ENCODE measurements at regions not wholly inside any gene's neighbourhood (a gene's known extent, or its start where the extent isn't known, plus 50 kb on each side); places are given as distances from the start of the nearest gene placed in this dataset.
"Not testable (repeated sequence)": the region's sequence is repeated elsewhere in the genome, so short reads cannot be mapped to it uniquely, and the experiment has no call there.

DNA sequence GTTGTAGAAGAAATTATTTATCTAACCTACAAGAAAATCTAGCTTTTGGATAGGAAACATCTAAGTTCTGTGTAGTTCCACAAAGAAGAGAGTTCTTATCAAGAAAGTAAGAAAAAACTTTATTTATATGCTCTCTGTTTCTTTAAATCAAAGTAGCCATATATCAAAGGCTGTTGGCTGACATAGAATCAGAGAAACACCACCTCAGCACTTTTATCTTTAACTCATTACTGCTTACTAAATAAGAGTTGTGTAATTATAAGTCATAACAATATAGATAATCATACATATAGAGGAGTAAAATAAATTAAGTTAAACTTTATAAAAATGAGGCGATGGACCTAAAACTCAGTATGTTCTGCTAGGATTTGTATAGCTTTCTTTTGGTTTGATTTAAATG lies 570.6 kb downstream of the PCDH17 start:
- no peak for ATAC-seq
- no peak for DNase-seq

DNA sequence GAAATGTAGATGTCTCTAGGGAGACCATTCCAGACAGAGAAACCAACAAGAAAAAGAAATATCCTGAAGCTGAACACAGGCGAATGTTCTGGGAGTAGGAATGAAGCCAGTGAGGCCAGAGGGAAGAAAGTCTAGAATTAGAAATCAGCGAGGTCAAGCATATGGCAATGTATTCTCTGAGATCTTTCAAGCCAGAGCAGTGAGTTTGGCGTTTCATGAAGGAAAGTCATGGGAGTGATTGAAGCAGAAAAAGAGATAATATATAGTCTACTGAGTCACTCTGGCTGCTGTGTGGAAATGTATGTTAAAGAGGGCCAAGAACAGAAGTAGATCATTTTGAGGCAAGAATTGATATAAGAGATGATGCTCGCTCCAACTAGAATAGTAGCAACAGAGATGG lies 576.0 kb downstream of the PCDH17 start:
- DNase-seq = no peak
- ATAC-seq = no peak

DNA sequence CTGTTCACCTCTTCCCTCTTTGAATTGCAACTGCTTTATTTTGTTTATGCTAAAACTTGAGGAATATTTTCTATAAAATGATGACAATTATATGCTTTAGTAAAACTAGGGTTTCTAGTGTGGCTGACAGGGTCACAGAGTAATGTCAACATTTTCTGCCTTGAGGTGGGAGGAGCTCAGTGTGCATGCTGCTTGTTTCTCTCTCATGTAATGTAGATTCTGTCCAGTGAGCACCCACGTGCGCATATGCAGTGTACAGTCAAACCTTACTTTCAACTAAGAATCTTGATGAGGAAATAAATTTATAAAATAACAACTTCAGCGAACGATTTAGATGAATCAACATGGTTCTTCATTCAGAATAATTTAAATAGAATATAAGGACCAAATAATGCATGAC lies 603.9 kb downstream of the PCDH17 start:
- ATAC-seq (no peak), DNase-seq (no peak)

DNA sequence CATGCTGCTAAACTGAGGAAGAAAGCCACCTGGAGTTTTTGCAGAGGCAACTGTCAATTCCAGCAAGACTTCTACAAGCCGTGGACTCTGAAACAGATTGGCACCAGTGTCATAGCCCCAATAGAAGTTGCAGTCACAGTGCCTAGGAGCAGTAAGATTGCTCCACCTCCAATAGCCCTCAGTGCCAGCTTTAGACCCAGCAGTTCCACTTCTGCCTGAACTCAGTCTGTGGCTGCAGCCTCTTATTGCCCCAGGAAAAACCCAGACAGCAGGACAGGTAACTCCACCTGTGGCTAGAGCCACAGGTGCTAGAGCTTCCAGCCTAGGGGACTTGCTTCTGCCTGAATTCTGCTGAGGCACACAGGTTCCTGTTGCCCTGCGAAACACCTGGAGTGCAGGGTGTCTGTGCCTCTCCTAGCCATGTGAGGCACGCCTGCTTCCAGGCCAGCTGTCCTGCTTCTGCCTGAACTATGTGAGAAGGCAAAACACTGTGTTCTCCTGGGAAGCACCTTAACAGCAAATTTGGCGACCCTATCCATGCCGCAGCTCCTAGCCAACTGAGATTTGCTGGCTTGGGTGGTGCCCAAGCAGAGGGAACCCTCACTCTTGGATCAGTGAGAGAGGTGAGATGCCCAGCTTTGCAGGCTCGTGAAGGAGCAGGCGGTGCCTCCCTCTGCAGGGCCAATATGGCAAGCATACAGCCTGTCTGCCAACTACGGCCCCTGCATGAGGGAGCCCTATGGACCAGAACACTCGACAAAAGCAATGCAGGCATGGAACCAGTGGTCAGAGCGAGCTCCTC lies 607.6 kb downstream of the PCDH17 start:
- ATAC-seq (no peak), DNase-seq (no peak)

DNA sequence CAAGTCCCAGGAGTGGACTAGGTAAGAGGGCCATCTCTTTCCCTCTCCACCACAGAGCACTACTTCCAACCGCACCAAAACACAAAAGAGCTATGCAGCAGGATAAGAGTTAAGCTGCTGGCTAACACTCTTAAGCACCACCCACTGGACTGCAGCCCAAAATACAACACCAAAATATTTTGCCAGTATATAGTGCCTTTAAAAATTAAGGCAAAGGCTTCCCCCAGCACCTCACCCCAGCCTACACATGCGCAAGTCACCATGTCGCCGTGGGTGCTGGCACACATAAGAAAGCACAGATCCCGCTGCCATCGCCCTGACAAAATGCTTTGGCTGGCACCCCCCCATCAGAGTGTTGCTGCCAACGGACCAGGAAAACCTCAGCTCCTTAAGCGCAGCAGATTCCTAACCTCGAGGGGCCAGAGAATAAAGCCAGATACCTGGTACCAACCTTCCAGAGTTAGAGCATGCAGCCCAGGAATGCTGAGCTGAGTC lies 608.3 kb downstream of the PCDH17 start:
- ATAC-seq = no peak

DNA sequence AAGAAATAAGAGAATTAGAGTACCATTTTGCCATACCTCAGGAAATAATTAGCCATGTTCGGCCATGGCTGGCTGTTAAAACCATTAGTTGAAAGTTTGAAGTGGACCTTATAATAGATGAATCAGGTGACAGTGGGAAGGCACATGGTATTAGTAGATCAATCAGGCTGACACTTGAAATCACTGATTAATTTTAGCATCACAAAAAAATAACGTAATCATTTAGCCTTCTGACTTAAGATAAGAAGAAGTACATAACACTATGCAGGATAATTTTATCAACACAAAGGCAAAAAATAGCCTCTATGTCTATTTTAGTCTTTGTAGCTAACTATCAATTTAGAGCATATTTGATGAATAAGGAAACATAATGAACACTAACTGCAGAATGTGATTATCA lies 615.5 kb downstream of the PCDH17 start:
- ATAC-seq (no peak), DNase-seq (no peak)

More for the DNA sequence above, 608.3 kb downstream of the PCDH17 start:
- DNase-seq = no peak

DNA sequence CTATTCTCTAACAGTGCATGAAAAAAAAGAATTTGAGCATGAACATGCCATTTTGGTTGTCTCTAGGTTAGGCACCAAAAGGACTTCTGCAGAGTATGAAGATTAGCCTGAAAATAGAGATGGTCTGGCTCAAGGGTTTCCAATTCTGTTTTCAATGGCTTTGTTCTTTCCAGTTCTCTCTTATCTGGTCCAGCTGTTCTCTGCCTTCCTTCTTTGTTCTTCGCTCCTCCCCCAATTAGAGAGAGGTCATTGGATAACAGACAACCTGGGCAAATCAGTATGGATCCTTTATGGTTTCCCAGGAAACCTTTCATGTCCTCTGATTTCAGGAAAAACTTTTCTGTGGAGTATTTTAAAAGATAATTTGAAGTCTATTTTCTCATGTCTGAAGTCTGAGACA lies 623.4 kb downstream of the PCDH17 start:
- ATAC-seq (no peak), DNase-seq (no peak)

DNA sequence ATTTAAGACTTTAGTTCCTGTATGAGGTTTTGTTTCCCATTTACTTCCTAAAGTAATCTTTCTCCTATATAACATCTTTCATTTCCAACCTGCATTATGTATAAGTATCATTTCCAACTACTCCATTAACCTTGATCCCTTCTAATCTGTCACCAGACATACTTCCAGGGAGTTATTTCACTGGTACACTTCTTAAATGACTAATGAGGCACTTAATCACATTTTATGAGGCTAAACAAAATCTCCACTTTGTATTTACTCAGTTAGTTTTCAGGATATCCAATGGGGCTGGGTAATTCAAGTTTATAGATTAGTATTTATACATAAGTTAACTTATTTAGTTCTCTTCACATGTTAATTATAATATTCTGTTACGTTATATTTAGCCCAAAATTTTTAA lies 634.7 kb downstream of the PCDH17 start:
- DNase-seq (no peak), ATAC-seq (no peak)

DNA sequence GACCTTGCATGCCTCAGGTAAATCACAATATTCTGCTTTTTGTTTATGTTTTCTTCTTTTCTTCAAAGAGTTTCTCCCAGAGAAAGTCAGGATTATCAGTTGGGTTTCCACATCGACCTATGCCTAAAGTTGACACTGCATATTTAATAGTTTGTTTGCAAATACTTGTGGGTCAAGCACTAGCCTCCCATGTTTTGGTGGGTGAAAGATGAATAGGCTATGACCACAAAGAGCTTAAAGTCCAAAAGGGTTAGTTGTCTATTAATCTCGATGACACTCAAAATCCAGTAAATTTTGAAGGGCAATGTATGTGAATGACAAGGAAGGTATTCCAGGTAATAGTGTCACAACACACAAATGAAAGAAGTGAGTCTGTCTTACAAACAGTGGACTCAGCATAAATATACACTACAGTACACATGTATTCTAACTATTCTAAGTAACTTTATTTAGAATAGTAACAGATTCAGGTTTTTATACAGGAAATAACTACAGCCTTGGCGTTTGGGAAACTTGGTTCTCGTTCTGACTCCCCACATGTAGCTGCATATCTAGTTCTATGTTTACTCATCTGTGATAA lies 667.1 kb downstream of the PCDH17 start:
- ATAC-seq (no peak), DNase-seq (no peak)

DNA sequence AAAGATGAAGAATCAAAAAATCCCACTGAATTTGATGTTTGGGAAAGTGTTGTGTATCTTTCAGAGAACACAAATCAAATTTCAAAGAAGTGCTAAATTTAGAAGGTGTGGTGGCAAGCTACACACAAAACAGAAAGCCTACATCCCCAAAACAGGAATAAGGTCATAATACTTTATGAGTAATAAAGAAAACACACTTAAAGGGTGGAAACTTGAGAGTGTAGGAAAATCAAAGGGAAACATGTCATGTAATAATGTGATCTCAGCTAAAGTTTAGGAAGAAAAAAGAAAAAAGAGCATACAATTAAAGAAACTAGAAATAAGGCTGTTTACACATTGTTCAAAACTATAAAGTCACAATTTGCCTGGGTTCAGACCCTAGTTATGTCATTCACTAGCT lies 668.7 kb downstream of the PCDH17 start:
- ATAC-seq = no peak
- no peak for DNase-seq

DNA sequence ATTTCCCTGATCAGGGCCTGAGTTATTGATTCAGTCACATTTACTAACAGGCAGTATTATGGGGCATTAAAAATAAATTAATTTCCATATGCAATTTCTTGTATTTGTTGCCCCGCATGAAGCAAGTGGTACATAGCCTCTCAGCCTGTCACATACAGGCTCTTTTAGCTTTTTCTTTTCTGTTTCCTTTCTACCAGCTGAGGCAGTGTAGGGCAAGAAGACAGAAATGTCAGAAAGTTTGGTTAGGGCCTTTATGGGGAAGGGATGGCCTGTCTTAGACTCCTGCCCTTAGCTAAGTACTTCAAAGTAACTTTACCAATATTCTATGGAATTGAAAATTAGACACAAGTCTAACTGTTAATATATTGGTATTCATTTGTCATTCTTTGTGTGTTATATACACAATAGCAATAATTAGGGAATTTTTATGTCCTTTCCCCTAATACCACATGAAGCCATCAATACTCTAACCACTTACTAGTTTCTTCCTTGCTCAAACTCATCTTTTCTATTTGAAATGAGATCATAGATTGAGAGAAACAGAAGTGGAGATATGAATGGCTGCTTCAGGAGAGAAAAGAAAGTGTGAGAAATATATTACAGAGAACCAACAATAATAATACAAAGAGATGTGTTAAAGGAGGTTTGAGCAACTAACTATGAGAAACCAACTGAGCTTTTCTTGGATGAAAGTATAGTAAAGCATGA lies 669.6 kb downstream of the PCDH17 start:
- ATAC-seq (no peak), DNase-seq (no peak)

DNA sequence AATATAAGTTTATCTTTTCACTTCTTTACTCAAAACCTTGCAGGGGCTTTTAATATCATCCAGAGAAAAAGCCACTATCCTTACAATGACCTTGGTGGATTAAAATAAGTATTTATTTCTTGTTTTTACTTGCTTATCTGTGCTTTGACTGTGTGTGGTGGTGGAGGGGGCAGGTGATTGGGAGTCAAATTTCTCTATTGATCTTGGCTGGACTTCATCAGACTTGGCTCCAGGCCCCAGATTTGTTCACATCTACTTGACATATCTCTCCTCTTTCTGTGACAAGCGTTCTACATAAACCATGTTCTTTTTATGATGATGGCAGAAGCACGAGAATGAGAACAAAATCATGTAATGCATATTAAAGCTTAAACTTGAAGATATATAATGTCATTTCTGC lies 670.8 kb downstream of the PCDH17 start:
- ATAC-seq (no peak), DNase-seq (no peak)

DNA sequence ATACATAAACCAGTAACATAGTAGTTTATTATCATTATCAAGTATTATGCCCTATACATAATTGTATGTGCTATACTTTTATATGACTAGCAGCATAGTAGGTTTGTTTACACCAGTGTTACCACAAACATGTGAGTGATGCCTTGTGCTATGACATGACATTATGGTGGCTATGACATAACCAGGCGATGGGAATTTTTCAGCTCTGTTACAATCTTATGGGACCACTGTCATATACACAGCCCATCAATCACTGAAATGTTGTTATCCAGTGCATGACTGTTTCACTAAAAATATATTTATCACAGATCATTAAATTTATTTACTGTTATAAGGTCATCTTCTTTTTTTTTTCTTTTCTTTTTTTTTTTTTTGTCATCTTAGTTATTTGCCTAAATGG lies 674.5 kb downstream of the PCDH17 start:
- ATAC-seq (no peak), DNase-seq (no peak)

DNA sequence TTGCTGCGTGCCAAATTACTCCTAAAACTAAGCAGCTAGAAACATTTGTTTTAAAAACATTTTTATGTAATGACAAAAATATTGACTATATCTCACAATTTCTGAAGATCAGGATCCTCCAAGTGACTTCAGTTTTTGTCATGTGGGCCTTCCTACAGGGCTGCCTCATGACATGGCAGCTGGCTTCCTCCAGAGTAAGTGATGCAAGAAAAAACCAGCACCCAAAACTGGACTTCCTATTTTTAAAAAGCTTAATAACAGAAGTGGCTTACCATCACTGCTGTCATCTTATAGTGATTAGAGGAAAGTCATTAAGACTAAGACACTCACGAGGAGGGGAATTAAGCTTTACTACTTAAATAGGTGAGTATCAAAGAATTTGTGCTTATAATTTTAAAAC lies 681.7 kb downstream of the PCDH17 start:
- DNase-seq (no peak), ATAC-seq (no peak)

DNA sequence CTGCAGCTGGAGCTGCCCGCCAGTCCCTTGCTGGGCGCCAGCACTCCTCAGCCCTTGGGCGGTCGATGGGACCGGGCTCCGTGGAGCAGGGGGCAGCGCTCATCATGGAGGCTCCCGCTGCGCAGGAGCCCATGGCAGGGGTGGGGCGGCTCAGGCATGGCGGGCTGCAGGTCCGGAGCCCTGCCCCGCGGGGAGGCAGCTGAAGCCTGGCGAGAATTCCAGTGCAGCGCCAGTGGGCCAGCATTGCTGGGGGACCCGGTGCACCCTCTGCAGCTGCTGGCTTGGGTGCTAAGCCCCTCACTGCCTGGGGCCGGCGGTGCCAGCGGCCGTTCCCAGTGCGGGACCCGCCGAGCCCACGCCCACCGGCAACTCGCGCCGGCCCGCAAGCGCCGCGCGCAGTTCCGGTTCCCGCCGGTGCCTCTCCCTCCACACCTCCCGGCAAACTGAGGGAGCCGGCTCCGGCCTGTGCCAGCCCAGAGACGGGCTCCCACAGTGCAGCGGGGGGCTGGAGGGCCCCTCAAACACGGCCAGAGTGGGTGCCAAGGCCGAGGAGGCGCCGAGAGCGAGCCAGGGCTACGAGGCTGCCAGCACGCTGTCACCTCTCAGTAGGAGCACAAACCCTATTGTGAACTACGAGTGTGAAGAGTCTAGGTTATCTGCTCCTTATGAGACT lies 687.1 kb downstream of the PCDH17 start:
- ATAC-seq = no peak
- DNase-seq = no peak

DNA sequence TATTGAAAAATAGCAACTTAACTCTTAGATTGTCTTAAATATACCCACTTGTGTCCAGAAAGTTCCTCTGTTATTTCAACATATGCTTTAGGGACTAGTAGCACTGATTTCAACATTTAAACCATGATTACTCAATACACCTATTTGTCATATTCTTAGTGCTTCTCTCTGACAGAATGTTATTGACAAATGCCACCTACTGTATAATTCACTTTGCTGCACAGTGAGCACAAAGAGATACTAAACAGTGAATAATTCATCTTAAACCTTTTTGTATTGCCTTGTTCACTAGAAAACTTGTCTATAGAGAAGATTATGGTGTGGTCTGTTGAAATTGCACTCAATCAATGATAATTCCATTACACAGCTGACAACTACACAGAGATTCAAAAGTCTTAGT lies 692.6 kb downstream of the PCDH17 start:
- DNase-seq (no peak), ATAC-seq (no peak)

DNA sequence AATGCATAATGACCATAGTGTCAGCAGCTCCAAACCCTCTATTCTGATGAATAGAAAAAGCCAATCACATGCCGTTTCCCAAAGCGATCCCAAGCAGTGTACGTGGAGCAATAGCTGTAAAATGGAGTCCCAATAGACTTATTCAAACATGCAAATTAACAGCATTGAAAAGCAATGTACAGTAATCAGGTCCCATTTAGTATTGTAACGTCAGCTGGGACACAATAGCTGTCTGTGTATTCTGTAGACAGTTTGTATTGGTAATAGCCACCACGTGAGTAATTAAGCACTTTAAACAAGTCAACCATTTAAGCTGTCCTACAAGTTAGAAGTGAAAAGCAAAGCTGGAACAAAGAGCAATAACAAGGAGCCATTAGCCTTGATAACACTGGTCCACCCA lies 698.2 kb downstream of the PCDH17 start:
- DNase-seq = no peak
- ATAC-seq = no peak

DNA sequence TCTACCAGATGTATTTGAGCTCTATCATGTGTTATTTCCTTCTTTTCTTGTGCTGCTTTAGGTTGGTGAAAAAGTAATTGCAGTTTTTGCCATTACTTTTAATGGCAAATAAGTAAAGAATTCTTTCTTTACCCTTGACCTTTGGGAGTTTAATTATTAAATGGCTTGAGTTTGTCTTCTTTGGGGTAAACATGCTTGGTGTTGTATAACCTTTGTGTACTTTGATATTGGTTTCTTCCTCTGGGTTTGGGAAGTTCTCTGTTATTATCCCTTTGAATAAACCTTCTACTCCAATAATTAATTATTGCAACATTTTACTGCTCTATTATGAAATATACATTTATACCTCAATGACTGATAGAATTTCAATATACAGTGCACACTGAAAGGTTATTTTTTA lies 709.4 kb downstream of the PCDH17 start:
- ATAC-seq = no peak
- no peak for DNase-seq

DNA sequence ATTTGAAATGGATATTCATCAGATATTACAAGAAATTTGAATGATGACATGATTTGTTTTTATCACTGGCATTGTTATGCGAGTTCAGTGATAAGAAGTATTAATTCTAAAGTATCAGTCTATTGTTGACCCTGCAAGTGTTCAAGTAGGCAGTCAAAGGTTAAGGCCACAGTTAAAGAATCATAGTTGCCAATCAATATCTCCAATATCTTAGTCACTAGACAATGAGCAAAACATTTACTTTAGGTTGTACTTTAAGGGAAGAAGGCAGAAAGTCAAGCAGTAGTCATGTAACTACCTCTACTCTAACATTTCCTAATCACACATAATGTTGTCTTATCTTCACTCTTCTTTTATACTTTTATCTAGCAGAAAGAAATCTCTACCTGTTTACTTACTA lies 709.8 kb downstream of the PCDH17 start:
- DNase-seq (no peak), ATAC-seq (no peak)

DNA sequence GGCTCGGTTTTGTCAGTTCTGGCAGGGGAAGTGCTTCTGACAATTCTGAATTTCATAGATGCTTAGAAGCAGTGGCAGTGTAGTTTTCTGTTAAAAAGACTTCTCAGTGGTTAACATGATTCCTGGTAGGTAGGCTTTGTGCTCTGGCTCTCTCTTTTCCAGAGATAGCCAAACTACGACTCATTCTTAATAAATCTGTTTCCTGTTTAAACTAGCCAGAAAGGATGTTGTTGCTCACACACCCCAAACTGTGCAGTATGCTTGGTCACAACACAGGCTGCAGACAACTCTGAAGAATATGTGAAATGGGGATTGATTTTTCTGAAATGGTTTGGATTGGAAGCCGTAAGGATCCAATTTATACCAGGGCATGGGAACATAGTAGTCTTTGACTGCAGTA lies 711.5 kb downstream of the PCDH17 start:
- no peak for ATAC-seq
- no peak for DNase-seq

DNA sequence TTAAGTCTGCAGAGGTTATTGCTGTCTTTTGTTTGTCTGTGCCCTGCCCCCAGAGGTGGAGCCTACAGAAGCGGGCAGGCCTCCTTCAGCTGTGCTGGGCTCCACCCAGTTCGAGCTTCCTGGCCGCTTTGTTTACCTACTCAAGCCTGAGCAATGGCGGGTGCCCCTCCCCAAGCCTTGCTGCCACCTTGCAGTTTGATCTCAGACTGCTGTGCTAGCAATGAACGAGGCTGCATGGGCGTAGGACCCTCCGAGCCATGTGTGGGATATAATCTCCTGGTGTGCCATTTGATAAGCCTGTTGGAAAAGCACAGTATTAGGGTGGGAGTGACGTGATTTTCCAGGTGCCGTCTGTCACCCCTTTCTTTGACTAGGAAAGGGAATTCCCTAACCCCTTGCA lies 720.6 kb downstream of the PCDH17 start:
- DNase-seq, ATAC-seq: not testable (repeated sequence)

DNA sequence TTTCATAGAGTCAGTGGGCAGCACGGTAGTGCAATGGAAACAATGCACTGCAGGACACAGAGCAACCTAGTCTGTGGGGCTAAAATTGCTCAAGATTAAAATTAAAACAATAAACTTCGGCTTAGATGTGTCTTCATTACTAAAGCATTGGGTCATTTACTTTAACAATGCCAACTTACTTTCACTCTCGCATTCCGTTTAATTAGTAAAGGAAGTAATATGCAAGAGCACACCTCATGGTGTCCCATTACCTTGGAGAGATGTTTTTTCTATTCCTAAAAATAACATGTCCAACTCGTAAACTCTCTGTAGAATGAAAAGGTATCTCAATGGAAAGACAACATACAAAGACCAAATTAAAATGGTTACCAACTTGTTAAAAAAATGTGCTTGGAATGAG lies 738.4 kb downstream of the PCDH17 start:
- no peak for DNase-seq
- no peak for ATAC-seq

DNA sequence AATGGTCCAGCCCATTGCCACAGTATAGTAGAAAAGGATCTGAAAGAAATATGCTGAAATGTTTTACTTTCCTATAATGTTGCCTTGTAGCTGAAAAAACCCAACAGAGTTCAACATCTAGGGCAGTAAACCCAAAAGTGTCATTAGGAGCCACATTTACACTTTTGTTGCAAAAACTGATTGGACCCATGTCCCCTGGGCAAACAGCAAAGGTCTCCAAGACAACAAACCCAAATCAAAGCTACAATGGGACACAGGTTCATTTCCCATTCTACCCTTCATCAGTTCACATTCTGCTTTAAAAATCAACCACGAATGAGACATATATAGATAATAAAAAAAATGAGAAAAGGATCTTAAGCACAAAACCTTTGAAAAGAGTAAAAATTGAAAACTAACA lies 744.8 kb downstream of the PCDH17 start:
- DNase-seq = no peak
- ATAC-seq = no peak

All from stimulated activated naive CD8-positive, alpha-beta T cell treated with anti-CD3 and anti-CD28 coated beads, Interleukin-15, Interleukin-2, amounts not matched to agents 100 U/mL and 50 U/mL, for 24 hours (primary cell).